Astrocyte of the spinal cord (primary cell): ENCODE measurements at regions not wholly inside any gene's neighbourhood (a gene's known extent, or its start where the extent isn't known, plus 50 kb on each side); places are given as distances from the start of the nearest gene placed in this dataset.
"Not testable (repeated sequence)": the region's sequence is repeated elsewhere in the genome, so short reads cannot be mapped to it uniquely, and the experiment has no call there.

Experiments used
- DNase-seq: peaks from one replicate; pipeline ENCODE4 v3.0.0; 2011; ENCODE audit warnings: low read depth, low spot score
- H3K4me3 ChIP-seq: 2 replicates; pipeline ENCODE4 v1.5.1; 2011; ENCODE audit warnings: low read depth, mild to moderate bottlenecking, low read length, moderate library complexity
- CTCF ChIP-seq: IDR thresholded peaks from 2 replicates; pipeline ENCODE4 v1.5.1; 2012; ENCODE audit warnings: low read depth, mild to moderate bottlenecking, low read length, inconsistent platforms
- in situ Hi-C: cut with HindIII; loops from 2 replicates; pipeline ENCODE4 v1.10.0; 2017; ENCODE audit warnings: low sequenced_read_pairs

GRCh38 chr20:40953856-40954255, 74.8 kb upstream of the TOP1 start:
- H3K4me3 ChIP-seq = no peak overlapping the region
- DNase-seq = peak; percentile 67
- TF ChIP-seq CTCF = no peak
- in situ Hi-C loops = no loop called here

- TF ChIP-seq CTCF = no peak
- DNase-seq = no peak
- in situ Hi-C loops = no loop called here
- no peak overlapping the region for H3K4me3 ChIP-seq
These were observed 74.0 kb upstream of the TOP1 start for GRCh38 chr20:40954521-40955165.

GRCh38 chr20:40955326-40955725, 73.3 kb upstream of the TOP1 start:
- no peak overlapping the region for H3K4me3 ChIP-seq
- no peak for DNase-seq
- no peak for TF ChIP-seq CTCF
- in situ Hi-C loops = no loop called here

GRCh38 chr20:40955826-40956225, 72.8 kb upstream of the TOP1 start:
- DNase-seq, in situ Hi-C loops, H3K4me3 ChIP-seq: not testable (repeated sequence)

- in situ Hi-C loops = no loop called here
- H3K4me3 ChIP-seq = no peak overlapping the region
- TF ChIP-seq CTCF = no peak
- no peak for DNase-seq
These were observed 71.9 kb upstream of the TOP1 start for GRCh38 chr20:40956542-40957264.

- no peak overlapping the region for H3K4me3 ChIP-seq
- in situ Hi-C loops = no loop called here
- no peak for DNase-seq
- TF ChIP-seq CTCF = no peak
These were observed 71.3 kb upstream of the TOP1 start for GRCh38 chr20:40957265-40957760.

GRCh38 chr20:40958598-40958997, 70.0 kb upstream of the TOP1 start:
- peak; percentile 6 for DNase-seq
- H3K4me3 ChIP-seq = no peak overlapping the region
- TF ChIP-seq CTCF = no peak
- in situ Hi-C loops = no loop called here
